GM21367 (cell line): ENCODE measurements at regions not wholly inside any gene's neighbourhood (a gene's known extent, or its start where the extent isn't known, plus 50 kb on each side); places are given as distances from the start of the nearest gene placed in this dataset.

ENCODE experiments used
- ATAC-seq: cut with Tn5 transposase; IDR thresholded peaks from one replicate; pipeline ENCODE4 v1.9.1; 2021; ENCODE audit not compliant: unreplicated experiment

DNA sequence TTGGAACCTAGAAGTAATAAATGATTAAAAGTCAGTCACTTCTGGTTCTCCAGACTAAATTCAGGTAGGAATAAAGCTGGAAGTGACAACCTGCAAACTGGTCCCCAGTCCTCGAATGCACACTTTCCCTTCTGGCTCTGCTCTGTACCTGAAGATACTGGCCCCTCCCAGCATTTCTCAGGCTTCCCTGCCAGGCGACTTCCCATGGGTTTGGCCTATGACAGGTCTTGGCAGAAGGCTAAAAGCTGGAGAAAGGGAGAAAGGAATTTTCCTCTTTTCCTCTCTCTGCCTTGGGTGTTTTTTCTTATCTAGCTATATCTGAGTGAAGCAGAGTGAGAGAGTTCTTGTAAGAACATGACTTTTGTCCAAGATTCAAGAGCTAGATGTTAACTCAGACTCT, 1005.7 kb downstream of the DTWD2 start:
- no peak for ATAC-seq

DNA sequence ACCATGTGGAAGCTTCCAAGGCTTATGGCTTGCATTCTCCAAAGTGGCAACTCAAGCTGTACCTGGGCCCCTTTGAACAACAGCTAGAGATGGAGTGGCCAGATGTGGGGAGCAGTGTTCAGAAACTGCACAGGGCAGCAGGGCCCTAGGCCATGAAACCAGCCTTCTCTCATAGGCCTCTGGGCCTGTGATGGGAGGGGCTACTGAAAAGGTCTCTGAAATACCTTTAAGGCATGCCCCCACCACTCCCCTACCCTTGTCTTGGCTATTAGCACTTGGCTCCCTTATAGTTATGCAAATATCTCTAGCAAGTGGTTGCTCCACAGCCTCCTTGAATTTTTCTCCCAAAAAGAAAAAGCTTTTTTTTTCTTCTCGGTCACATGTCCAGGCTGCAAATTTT, 1014.6 kb downstream of the DTWD2 start:
- ATAC-seq, result no peak

DNA sequence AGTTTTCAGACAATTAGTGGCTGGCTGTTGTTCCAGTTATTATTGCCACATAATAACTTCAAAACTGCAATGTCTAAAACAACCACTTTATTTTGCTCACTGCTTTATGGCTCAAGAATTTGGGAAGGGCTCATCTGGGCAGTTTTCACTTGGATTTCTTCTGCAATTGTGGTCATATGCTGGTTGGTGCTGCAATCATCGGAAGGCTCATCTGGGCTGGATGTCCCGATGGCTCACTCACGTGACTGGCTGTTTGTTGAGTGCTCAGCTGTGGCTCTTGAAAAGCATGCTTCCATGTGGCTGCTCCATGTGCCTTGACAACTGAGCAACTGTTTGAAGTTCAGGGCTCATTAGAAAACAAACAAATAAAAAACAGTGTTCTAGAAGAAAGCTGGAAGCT, 1032.5 kb downstream of the DTWD2 start:
- no peak for ATAC-seq

DNA sequence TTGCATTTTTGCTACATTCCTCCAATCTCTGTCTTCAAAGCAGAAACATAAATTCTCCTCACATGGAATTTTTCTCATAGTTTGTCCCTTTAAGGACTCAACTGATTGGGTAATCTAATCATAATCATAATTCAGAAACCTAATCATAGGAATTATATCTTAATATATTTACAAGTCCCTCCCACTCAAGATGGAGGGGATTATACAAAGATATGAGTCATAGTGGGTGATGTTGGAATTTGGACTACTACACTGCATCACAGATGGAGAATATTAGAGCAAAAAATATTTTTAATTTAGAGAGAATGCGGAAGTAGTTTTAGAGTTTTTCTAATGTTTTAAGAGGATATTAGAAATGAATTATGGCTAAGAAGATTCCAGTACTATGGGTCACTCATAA, 1034.0 kb downstream of the DTWD2 start:
- ATAC-seq, result no peak

DNA sequence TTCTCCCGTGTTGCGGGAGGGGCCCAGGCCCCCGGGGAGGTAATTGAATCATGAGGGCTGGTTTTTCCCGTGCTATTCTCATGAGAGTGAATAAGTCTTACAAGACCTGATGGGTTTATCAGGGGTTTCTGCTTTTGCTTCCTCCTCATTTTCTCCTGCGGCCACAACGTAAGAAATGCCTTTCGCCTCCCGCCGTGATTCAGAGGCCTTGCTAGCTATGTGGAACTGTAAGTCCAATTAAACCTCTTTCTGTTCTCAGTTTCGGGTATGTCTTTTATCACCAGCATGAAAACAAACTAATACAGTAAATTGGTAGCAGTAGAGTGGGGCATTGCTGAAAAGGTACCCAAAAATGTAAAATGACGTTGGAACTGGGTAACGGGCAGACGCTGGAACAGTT, 1035.1 kb downstream of the DTWD2 start:
- ATAC-seq, result no peak

DNA sequence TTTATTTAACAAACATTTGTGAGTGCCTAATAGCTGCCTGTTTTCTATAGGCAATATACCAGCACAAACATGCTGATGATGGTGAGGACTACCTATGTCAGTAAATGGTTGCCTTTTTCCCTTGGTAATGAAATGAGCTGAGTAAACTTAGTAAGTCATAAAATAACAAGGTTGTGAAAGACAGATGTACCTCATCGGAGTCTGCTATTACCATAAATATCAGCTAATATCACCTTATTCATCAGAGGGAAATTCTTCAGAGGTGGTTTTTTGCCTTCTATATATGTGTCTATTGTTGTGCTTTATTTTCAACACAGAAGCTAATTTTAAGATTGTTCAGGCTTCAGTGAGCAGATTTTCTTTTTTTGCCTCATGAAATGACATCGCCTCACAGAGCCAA, 1040.5 kb downstream of the DTWD2 start:
- ATAC-seq, result no peak

DNA sequence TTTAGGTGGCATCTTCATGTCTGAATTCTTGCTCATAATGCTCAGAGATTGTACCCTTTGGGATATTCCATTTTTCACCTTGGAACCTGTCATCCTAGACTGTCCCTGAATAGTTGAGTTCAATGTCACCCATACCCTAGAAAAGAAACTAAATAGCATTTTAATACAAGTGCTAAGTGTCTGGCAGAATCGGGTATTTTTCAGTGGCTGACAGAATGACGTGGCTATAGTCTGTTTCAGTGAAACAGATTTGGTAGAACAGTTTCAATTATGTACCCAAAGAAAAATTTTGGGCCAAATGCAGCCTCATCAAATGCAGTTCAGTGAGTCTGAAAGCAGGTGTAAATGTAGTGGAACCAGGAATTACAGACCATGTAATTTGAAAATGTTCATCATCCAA, 1041.2 kb downstream of the DTWD2 start:
- ATAC-seq, result no peak

DNA sequence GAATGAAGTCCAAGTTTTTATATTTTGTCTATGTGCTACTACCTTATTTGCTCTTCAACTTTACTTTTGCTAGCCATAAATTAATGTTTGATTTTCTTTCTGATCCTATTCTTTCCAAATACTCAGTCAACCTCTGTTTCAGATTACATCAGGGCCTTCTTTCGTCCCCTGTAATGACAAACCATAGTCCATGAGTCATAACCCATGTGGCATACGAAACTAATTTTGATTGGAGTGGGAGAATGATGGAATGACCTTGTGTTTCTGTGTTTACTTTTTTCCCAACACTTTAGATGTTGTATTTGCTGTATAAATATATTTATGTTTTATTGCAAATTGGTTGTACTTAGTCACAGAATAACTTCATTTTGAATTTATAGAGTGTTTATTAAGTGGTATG, 1043.1 kb downstream of the DTWD2 start:
- ATAC-seq, result no peak

DNA sequence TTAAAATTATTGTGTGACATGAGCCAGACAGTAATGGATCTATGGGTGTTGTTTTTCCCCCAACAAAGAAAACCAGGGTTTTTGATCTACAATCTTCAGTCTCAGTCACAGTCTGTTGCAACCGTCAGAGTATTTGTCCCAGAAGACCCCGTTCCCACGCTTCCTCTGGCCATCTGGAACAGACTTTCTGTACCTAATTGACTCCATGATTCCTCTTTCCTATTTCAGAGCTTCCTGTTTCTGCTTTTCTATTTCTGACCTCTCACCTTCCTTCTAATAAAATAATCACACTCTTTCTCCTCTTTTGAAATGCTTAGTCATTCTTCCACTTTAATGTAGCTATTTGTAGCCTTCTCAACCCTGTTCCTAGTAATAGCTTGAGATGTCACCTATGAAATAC, 1044.8 kb downstream of the DTWD2 start:
- no peak for ATAC-seq

DNA sequence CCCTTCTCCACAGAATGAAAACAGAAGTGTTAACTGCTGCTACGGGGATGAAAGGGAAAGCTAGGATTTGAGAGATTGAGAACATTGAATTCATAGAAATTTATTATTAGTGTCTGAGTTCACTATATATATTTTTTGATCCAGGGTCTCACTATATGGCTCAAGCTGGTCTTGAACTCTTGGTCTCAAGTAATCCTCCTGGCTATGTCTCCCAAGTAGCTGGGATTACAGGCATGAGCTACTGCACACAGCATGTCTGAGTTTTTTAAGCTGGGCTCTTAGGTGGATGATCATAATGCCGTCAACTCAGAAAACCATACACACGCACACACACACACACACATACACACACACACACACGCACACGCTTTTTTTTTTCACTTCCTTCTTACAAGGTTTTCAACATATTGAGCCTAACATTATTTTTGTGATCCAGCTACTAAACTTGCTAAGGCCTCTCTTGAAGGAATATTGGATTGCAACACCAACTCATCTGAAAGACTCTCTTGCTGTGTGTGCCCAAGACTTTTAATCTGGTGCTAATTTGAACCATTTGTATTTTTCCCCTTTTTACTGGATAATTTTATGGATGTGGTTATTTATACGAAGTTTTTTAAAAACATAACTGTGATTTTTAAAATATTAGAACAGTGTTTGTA, 1045.4 kb downstream of the DTWD2 start:
- no peak for ATAC-seq

DNA sequence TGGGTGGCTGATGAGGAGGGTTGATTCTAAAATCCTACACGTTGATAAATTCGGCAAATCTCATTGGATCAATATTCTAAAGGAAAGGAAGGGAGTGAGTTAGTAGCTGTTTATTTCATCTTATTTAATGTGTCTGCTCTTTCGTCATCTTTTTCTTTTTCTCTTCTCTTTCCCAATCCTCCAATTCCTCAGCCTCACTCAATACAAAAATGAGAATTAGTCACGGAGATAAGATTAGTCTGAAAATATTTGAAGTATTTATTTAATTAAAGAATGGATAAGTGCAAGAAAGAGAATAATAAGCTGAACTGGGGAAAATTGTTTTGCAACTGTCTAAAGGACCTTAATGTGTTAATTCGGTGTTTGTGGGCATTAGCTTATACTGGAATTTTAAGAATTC, 1095.1 kb downstream of the DTWD2 start:
- ATAC-seq, result no peak

DNA sequence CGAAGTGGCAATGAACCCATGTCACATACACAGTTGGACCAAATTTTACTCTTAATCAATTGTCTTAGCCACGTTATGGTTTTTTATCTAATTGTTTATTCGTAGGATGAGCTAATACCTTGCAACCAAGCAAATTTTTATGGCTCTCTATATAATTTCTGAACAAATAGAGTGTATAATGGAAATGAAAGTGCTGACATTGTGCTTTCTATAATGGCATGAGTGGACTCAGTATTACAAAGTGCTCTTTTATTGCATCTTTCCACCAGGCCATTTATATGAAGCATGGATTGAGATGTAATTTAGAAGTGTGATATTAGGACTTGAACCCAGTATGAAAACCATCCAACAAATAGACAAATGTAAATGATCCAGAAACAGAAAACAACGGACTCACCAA, 1096.0 kb downstream of the DTWD2 start:
- no peak for ATAC-seq

DNA sequence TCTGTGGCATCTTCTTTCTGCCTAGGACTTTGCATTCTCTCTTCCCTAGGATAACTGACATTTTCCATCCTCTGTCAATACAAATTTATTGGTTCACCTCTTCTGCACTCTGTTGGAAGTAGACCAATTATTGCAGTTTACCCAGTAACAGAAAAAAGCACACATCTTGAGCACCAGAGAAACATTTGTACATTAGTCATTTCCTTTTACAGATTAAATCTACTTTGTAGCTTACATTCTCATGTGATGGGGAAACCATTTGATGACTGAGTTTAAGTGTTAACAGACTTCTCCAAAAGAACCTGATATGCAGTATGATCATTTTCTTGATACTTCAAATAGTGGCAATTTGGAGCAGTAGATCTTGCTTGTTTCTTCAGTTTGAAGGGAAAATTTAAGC, 1098.8 kb downstream of the DTWD2 start:
- no peak for ATAC-seq

DNA sequence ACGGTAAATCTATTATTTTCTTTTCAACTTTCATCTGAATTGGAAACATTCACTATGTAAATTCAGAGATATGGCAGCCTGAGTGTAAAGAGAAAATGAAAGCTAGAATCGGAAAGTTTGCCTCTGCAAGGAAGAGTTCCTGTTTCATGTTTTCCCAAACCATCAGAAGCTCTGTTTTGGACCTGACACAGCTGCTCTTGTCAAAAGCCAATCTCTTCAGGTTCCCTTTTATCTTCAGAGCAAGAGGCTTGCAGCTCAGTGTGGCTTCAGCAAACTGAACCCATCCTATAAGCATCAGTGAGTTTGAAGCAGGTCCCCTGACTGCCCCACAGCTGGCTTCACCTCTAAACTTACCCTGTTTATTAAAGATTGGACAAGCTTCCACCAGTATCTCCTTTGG, 1099.7 kb downstream of the DTWD2 start:
- peak; percentile 94 for ATAC-seq

DNA sequence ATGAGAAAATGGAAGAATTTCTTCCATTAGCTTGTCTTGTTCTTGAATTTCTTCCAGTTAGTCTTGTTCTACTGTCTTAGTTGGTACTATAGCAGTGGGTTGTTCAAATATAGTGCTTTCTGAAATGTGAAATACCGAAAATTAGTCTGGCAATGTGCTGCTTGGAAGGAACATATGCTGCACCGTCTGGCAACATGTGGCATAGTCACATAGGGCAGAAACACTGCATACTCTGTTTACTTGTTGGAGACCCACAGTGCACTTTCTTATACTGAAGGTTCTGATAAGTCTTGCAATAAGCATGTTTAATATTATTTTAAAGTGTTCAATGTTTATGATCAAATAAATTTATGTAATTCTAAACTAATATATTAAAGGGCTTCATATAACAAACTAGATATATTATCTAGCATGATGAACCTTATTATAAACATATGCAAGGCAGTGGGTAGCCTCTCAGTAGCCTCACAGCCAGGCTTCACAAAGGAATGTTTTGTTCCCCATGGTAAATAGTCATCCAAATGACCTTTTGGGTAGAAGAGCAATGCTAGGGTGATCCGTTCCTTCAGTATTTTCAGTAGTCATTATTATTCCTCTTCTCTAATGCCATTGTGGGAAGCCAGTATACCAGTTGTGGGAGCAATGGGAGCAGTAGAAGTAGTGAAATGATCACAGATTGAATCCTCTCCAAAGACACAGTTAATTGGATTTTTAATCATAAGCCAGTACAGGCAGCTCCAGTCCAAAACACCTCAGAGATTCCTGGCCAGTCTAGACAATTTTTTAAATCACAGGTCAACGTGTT, 1106.7 kb downstream of the DTWD2 start:
- no peak for ATAC-seq

DNA sequence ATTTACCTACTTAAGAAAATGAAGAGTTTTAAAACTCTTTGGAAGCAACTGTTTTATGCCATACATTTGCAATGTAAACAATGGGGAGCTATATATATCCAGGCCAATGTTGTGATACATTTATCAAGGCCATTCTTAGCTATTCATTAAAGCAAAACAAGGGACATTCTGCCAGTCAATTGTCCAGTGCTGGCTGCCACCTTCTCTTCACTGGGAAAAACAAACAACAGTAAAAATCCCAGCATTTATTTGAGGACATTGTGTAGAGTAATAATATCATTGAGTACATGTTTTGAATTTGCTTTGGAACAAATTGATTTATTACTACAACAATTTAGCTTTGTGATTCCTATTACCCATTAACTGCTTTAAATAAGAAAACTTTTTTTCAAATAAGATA, 1107.4 kb downstream of the DTWD2 start:
- ATAC-seq, result no peak

DNA sequence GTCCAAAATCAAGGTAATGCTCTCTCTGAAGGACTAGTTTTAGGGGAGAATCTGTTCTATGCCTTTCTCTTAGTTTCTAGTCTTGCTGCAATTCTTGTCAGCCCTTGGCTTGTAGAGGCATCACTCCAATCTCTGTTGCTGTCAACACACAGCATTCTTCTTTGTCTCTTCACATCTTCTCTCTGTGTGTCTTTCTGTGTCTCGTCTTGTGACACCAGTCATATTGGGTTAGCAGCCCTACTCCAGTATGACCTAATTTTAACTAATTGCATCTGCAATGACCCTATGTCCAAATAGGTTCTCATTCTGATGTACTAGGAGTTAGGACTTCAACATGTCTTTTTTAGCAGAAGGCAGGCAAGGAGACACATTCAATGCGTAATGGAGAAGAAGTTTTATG, 1110.6 kb downstream of the DTWD2 start:
- no peak for ATAC-seq

DNA sequence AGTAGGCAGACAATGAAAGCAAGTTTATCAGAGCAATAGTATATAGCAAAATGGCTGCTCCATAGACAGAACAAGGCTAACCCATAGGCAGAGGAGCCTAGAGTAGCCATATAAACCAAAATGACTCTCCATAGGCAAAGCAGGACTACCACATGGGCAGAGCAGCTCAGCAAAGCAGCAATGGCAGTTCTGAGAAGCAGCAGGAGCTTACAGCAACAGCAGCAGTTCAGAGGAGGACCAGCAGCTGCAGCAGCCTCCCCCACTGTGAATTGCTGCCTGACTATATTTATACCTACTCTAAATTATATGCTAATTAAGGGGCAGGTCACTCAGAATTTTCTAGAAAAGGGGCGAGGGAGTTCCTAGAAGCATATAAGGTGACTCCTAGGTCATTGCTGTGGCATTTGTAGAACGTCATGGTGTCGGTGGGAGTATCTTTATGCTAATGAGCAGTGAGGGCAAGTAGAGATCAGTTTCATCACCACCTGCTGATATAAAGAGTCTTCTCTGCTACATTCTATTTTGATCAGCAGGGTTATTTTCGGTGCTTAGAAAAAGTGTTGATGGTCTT, 1115.5 kb downstream of the DTWD2 start:
- ATAC-seq, result no peak

DNA sequence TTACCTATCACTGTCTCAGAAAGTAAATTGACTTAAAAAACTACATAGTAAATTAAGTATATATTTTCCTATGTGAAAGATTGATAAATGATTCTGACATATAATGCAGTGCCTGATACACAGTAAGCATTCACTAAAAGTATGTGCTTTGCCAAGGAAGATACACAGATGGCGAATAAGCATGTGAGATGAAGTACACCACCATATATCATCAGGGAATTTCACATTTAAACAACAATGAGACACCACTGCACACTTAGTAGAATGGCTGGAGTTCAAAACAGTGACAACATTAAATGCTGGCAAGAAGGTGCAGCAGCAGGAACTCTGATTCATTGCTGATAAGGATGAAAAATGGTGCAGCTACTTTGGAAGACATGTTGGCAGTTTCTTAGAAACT, 1118.8 kb downstream of the DTWD2 start:
- ATAC-seq, result no peak

DNA sequence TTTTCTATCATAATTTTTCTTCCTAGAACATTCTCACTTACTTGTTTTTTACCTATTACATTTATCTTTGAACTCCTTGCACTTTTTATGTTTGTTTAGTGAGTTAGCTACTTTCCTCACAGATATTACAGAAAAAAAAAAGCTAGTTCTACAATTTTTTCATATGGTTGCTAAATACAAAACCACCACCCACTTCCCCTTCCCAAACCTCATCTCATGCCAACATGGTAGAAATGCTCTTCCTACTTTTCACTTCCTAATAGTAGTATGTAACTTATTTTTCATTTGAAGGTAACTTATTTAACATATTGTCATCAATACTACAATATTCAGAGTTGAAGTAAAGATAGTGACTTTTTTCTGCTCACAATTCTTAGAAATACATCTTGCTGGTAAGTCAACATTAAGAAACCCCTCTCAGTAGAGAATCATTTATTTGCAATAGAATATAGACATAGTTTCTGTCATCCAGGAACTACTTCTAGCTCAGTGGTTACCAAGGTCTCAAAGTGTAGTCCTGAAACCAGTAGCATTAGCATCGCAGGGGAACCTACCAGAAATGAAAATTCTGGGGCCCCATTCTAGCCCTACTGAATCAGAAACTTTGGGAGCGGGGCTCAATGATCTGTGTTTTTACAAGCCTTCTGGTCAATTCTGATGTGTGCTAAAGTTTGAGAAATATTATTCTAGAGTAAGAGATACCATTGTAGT, 1124.6 kb downstream of the DTWD2 start:
- ATAC-seq, result no peak

DNA sequence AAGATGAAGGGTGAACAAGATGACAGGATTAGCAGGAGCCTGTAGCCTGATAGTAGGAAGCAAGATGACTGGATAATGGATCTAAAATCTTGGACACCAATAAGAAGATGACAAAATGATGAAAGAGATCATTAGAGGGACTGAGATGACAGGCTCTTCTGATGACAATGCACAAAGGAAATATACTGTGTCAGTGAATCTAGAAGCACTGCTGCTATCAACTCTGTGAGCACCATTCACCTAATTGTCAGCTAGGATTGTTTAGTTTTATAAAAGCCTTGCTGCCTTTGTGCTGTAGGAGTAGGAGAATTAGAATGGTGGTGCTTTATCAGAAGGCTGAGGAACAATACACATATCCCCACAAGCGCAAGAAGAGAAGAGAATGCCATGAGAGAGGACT, 1127.8 kb downstream of the DTWD2 start:
- no peak for ATAC-seq

DNA sequence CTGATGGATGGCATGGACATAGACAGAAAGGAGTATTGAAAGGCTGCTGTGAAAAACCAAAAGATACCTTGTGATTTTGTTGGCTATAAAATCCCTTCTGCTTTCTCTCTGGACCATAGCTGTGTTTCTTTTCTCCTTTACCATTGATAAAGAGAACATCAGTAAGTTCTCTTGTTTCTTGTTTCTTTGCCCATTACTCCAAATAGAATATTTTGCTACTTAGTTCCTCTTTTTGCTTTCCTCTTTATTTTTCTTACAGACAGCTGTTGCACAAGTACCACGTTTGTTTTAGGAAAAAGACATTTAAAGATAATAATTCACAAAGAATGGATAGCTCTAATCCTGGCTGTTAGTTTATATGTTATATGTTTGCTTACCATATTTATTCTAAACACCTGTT, 1129.2 kb downstream of the DTWD2 start:
- ATAC-seq, result no peak
